Ascending aorta (tissue), 2 donors: ENCODE measurements at regions not wholly inside any gene's neighbourhood (a gene's known extent, or its start where the extent isn't known, plus 50 kb on each side); places are given as distances from the start of the nearest gene placed in this dataset.

ENCODE experiments used
- DNase-seq, 2 donors: peaks; one replicate each; pipeline ENCODE4 v3.0.0-alpha.2; 2019; ENCODE audit warnings: low spot score in 2 of 2
- H3K27ac ChIP-seq, 2 donors: fragments of 200-600 bp; sonication (generic); one replicate each; pipeline ENCODE4 v1.5.1; 2016 to 2017; ENCODE audit warnings: mild to moderate bottlenecking in 1 of 2
- H3K27me3 ChIP-seq: fragments of 200-600 bp; sonication (generic); one replicate; pipeline ENCODE4 v1.5.1; 2017
- H3K36me3 ChIP-seq, 2 donors: fragments of 200-600 bp; sonication (generic); one replicate each; pipeline ENCODE4 v1.5.1; 2016
- H3K4me1 ChIP-seq, 2 donors: fragments of 200-600 bp; sonication (generic); one replicate each; pipeline ENCODE4 v1.5.1; 2016 to 2017; ENCODE audit warnings: mild to moderate bottlenecking in 1 of 2
- H3K4me3 ChIP-seq, 2 donors: fragments of 200-600 bp; sonication (generic); one replicate each; pipeline ENCODE4 v1.5.1; 2016 to 2017; ENCODE audit warnings: mild to moderate bottlenecking in 1 of 2
- H3K9me3 ChIP-seq, 2 donors: fragments of 200-600 bp; sonication (generic); one replicate each; pipeline ENCODE4 v1.5.1; 2016
- CTCF ChIP-seq, 3 experiments: fragments of 200-600 bp in 2 of 3; fragments of 450-650 bp in 1 of 3; sonication (generic) in 2 of 3; IDR thresholded peaks; one replicate each; pipeline ENCODE4 v1.5.1; 2016 to 2019; ENCODE audit warnings: antibody characterized with exemption in 3 of 3, mild to moderate bottlenecking in 1 of 3, moderate library complexity in 1 of 3
- intact Hi-C: fragments of 100-400 bp; cut with DNase I; formaldehyde crosslinking; loops from one replicate; pipeline ENCODE4 v1.15.1; 2023

DNA sequence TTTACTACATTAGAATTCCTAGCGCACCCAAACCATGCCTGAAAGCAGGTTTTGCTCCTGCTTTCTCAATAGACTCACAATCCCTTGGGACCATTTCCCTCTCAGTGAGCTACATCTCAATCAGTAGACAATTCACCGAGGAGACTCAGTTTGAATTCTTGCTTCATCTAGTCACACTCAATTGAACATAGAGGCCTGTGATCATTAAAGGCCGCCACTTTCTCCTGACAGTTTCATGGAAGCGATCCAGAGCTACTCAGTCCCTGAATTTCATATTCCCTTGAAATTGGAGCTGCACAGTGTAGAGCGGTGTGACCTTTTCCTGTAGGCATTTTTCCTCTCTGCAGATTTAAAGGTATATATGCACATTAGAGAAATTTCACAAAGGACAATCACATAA is 193.9 kb upstream of the SPOCK3 start:
- intact Hi-C loops = no loop called here
- H3K27me3 ChIP-seq = no peaks in the 10 kb centered on the region
- TF ChIP-seq CTCF (IDR thresholded peaks at IDR 0.05) = no peak

GRCh38 chr4:167431371-167431770 is 197.1 kb upstream of the SPOCK3 start:
- no peak overlapping the region for H3K27ac ChIP-seq
- intact Hi-C loops = no loop called here
- H3K27me3 ChIP-seq = no peaks in the 10 kb centered on the region
- TF ChIP-seq CTCF (IDR thresholded peaks at IDR 0.05) = no peak
- no peaks in the 10 kb centered on the region for H3K9me3 ChIP-seq
- H3K4me1 ChIP-seq = no peaks in the 10 kb centered on the region
- no peak overlapping the region for H3K4me3 ChIP-seq
- no peaks in the 10 kb centered on the region for H3K36me3 ChIP-seq
- no peak for DNase-seq

More for the DNA sequence above, 193.9 kb upstream of the SPOCK3 start:
- H3K4me3 ChIP-seq = no peak overlapping the region
- H3K36me3 ChIP-seq = no peaks in the 10 kb centered on the region
- H3K4me1 ChIP-seq = no peaks in the 10 kb centered on the region
- no peak for DNase-seq
- no peak overlapping the region for H3K27ac ChIP-seq
- no peaks in the 10 kb centered on the region for H3K9me3 ChIP-seq

- no peak overlapping the region for H3K27ac ChIP-seq
- DNase-seq = no peak
- no peak for TF ChIP-seq CTCF (IDR thresholded peaks at IDR 0.05)
- intact Hi-C loops = no loop called here
- no peaks in the 10 kb centered on the region for H3K9me3 ChIP-seq
- no peak overlapping the region for H3K4me3 ChIP-seq
- no peaks in the 10 kb centered on the region for H3K36me3 ChIP-seq
- H3K4me1 ChIP-seq = no peaks in the 10 kb centered on the region
- H3K27me3 ChIP-seq = no peaks in the 10 kb centered on the region
Measured at GRCh38 chr4:167435786-167436185, 201.5 kb upstream of the SPOCK3 start.

GRCh38 chr4:167443841-167444240 is 209.5 kb upstream of the SPOCK3 start:
- Histone ChIP-seq H3K27ac (no peak overlapping the region), H3K4me3 (no peak overlapping the region), H3K4me1 (no peaks in the 10 kb centered on the region), H3K9me3 (no peaks in the 10 kb centered on the region), H3K27me3 (no peaks in the 10 kb centered on the region), H3K36me3 (no peaks in the 10 kb centered on the region)
- intact Hi-C loops = no loop called here
- TF ChIP-seq CTCF (IDR thresholded peaks at IDR 0.05) = no peak
- DNase-seq = no peak

DNA sequence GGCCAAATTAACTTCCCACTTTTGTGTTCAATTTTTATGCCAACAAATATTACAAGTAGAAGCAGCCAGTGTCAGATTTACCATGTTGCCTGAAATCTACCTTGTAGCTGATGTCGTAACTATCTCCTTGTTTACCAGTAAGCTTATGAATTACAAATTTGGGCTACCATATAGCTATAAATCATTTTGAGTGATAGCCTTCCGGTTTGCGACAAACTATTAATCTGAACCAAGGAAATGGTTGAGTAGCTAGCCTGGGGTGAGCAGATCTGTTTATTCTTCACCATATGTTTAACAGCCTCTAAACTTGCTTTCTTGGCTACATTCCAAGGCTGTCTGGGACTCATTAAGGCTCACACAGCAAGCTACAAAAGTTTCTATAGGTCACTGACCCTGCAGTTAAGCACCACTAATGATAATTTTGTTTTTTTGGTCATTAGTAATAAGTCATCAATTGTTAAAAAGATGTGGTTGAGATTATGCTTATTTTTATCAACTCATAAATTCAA is 218.7 kb upstream of the SPOCK3 start:
- TF ChIP-seq CTCF (IDR thresholded peaks at IDR 0.05) = no peak
- DNase-seq = no peak
- H3K27ac ChIP-seq = no peak overlapping the region
- no peaks in the 10 kb centered on the region for H3K27me3 ChIP-seq
- H3K36me3 ChIP-seq = no peaks in the 10 kb centered on the region
- no peaks in the 10 kb centered on the region for H3K9me3 ChIP-seq
- H3K4me3 ChIP-seq = no peak overlapping the region
- H3K4me1 ChIP-seq = no peaks in the 10 kb centered on the region
- intact Hi-C loops = no loop called here

- intact Hi-C loops = no loop called here
- Histone ChIP-seq H3K4me1 (no peaks in the 10 kb centered on the region), H3K9me3 (no peaks in the 10 kb centered on the region), H3K36me3 (no peaks in the 10 kb centered on the region), H3K27me3 (no peaks in the 10 kb centered on the region), H3K4me3 (no peak overlapping the region), H3K27ac (no peak overlapping the region)
- no peak for DNase-seq
- TF ChIP-seq CTCF (IDR thresholded peaks at IDR 0.05) = no peak
Measured at GRCh38 chr4:167456619-167457018, 222.3 kb upstream of the SPOCK3 start.
